GM18498 (cell line): ENCODE measurements at regions not wholly inside any gene's neighbourhood (a gene's known extent, or its start where the extent isn't known, plus 50 kb on each side); places are given as distances from the start of the nearest gene placed in this dataset.
A peak's percentile ranks its signal among the peaks of the same experiment; 100 is the strongest.

Source experiments
- ATAC-seq: cut with Tn5 transposase; IDR thresholded peaks from one replicate; pipeline ENCODE4 v1.9.1; 2021; ENCODE audit warnings: mild to moderate bottlenecking, moderate library complexity; ENCODE audit not compliant: unreplicated experiment

- no peak for ATAC-seq
Measured at GRCh38 chr3:104578558-104578957, 788.2 kb upstream of the ALCAM start.

DNA sequence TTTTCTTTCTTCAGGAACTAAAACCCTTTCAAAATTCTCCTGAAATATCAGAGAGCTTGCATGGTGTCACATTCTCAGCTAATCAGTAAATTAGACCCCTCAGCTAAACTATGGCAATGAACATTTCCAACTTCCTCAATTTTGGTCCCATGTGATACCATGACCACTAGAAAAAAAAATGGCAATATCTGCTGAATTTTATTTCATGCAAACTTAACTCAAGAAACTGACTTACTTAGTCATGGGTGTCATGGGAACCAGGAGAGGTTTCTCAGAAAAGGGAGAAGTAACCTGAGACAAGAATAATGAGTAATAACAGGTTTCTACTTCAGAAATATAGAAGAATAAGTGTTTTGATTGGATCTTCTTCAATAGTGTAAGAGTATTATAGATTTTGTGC is 784.6 kb upstream of the ALCAM start:
- ATAC-seq, result no peak

DNA sequence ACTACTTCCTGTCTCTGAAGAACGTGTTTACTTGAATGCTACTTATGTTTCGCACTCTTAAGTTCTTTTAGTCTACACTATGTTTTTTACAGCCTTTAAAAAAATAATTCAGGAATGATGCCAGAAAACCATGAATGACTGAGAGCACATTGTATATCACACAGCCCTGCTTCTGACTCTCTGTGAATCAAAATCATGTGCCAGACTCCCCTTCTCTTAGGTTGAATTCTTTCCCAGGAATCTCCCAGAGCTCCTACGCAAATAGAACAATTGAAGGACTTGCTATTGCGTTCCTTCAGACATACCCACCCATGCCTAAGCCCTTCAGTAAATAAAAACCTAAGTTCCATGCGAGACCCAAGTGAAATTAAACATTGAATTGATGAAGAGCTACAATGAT is 782.0 kb upstream of the ALCAM start:
- ATAC-seq, result no peak

DNA sequence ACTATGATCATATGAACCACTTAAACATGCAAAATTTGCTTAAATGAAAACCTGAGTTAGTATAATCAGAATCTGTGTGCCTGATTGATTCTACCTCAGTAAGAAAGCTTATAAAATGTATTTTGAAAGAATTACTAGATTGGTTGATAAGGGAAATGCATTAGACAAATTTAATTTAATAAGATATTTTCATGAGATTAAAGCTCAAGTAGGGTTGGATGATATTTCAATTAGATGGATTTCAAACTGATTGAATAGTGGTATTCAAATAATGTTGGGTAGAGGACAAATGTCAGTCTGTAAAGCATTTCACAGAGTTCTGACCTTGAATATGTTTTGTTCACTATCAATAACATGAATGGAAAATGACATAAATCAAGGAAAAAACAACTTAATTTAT is 780.4 kb upstream of the ALCAM start:
- ATAC-seq, result no peak

DNA sequence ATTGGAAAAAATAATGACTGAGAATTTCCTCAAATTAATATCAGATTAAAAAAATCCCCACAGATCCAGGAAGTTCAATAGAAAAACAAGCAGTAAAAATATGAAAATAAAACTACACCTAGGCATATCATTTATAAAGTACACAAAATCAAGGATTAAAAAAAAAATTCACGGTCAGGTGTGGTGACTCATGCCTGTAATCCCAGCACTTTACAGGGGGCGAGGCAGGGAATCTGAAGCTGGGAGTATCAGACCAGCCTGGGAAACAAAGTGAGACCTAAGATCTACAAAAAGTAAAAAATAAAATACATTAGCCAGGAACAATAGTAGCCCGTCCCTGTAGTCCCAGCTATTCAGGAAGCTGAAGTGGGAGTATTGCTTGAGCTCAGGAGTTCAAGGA is 778.3 kb upstream of the ALCAM start:
- ATAC-seq, result no peak

- no peak for ATAC-seq
Measured at GRCh38 chr3:104591776-104592175, 774.9 kb upstream of the ALCAM start.

- ATAC-seq, result no peak
Measured at GRCh38 chr3:104594491-104594890, 772.2 kb upstream of the ALCAM start.

DNA sequence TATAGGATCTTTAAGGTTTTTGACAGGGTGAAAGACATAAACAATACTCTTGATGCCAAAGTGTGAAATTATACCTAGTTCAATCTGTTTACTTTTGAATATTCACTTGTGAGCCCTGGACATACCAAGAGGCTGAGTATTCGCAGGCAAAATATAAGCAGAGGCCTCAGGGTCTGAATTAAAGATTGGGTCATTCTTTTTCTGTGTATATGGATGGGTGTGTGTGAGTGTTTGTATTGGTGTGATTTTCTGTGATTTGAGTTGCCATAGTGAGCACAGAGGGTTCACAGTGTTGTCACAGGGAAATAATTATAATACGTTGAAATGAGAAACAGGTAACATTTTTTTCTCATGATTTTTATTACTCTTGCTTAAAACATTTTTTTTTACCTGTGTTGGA is 770.7 kb upstream of the ALCAM start:
- peak; percentile 20 for ATAC-seq

- ATAC-seq, result peak; percentile 96
Measured at GRCh38 chr3:104596551-104596950, 770.2 kb upstream of the ALCAM start.

DNA sequence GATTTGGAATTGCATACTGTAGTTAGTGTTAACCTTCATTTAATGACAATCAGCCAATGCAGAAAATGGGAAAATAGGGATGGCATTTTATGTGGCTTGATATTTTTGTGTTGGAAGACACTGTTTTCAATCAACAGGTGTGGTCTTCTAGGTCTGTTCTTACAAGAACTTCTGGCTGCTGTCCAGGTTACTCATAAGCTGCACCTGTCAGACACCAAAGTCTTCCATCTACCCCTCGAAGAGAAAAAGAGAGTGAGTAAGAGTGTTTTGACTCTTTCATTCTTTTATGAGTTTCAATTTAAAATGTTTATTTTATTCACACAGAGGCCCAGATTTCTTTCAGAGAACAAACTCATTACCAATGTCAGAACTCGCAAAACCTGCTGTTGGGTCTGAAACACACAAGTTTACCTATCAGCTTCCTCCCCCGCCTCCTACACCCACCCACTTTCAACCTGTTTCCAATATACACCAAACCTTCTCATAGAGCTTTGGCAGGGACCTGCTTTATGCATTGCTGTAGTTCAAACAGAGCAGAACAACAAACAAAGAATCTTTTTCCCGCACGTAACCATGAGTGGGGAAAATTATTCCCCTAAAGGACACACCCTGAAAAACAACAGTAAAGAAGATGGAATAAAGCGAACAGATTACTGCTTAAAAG is 767.7 kb upstream of the ALCAM start:
- no peak for ATAC-seq

DNA sequence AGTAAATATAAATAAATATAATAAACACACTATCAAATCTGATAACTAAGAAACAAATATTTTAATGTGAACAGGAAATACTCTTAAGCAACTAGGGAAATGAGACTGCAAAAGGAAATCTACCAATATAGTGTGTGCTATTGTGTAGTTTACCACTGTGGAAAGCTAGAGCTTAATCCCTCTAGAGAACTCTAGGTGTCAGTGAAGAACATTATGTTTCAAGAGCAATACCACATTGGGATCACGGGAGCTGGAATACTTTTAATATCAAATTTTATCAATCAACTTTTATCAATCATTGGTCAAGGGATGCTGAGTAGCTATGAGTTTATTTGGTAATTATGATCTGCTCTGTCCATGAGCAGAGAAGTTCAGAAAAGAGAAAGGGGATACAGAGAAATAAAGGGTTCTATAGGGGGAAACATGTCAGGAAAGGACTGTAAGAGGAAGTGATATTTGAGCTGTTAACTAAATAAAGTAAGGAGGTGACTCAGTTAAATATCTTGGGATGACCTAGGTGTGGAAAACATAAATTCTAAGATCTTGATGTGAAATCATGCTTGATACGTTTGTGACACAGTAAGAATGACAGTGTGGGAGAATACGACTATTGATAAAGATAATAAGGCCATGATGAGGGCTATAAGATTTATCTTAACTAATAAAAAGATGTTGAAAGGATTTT is 762.2 kb upstream of the ALCAM start:
- ATAC-seq, result no peak

DNA sequence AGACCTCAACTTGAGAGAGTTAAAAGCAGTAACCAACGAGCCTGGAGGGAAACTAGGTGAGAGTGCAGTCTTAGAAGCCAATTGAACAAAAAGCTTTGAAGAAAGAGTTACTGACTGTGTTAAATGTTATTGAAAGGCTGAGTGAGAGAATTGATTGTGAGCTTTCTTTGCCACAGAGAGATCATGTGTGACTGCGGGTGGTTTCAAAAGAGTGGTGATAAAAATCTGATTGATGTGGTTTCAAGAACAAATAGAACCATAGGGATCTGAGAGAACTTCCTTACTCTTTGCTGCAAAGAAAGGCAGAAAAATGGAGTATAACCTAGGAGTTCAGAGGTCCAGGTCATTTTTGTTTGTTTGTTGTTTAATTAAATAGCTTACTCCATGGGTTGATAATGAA is 759.9 kb upstream of the ALCAM start:
- ATAC-seq, result no peak

DNA sequence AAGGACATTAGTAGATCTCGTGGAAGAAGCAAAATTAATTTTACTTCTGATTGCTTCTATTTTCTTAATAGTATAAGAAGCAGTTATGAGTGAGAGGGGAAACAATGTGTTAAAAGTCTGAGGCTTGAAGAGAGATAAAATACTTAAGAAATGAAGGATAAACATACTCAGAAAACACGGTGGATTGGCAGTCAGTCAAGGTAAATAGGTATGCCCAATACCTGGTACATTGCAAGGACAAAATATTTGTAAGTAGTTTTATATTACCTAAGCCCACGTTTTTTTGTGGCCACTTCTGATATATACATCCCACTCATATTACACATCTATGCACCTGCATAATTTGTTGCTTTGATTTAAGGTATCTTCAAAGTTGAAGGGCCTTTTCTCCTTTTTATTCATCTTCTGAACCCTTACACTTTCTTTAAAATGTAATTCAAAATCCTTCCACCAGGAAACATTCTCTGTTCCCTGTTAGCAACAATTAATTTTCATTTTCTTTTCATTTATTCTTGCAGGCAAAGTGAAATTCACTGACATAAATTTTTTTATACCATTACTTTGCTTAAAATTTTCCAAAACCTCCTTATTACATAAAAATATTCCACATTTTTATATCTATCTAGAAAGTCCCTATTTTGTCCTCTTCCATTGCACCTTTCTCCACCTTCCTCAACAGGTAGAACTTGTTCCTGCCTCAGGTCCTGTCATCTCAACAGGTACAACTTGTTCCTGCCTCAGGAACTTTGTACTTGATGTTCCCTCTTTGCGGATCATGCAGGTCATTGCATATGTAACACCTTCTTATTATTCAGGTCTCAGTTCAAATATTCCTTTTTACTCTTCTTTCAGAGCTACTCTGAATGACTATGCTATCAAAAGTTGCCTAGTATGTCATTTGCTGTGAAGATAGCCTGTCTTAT is 755.7 kb upstream of the ALCAM start:
- no peak for ATAC-seq

DNA sequence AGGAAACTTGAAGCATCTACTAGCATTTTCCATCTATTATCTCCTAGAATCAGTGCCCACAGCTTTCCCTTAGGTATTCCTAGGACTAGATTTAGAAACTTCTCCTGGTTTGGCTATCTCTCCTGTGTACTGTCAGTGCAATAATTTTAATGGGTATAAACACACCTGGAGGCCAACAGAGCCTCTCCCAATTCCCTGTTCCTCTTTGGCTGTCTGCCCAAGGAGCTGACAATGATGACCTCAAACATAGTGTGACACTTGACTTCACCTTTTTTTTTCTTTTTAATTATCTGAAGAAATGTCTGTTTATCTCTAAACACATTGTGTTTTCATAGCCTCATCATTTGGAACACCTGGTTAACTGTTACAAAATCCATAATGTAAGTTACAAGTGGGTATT is 754.5 kb upstream of the ALCAM start:
- ATAC-seq, result no peak

GRCh38 chr3:104614564-104614963 is 752.1 kb upstream of the ALCAM start:
- ATAC-seq, result no peak

DNA sequence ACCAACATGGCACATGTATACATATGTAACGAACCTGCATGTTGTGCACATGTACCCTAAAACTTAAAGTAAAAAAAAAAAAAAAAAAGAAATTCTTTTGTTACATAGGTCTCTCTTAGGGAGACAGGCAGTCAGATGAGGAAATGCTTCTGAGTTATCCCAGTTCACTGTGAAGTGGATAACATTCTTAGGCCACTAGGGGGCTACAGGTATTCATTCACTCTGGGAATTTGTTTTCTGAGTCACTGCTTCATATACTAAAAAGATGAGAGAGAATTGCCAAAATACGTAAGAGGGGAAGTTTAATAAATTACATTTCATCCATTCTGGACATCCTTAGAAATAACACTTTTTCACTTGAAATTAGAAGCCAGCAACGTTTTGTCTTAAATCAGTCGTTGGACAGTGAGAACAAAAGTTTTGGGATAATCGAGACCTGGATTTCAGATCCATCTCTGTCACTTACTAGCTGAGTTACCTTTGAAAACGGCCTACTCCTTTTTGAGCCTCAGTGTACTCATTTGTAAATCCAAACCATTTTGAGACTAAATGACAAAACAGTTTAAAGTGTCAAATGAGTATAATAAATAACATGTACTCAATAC is 738.4 kb upstream of the ALCAM start:
- ATAC-seq, result peak; percentile 69

DNA sequence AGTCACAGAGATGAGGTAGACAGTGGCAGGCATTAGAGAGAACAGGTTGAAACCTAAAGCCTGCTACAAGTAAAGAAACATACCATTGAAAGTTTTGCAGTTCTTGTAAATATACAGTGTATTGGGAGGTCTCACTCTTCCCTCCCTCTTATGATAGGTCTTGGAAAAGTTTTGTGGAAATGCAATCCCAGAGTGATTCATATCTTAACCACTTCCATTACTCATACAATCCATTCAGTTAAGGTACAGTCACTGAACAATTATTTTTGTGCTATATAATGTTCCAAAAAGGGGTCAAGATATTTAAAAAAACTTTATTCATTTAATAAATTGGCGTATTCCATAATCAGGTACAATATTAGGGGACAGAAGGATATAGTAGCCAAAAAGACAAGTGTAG is 737.7 kb upstream of the ALCAM start:
- ATAC-seq, result no peak

DNA sequence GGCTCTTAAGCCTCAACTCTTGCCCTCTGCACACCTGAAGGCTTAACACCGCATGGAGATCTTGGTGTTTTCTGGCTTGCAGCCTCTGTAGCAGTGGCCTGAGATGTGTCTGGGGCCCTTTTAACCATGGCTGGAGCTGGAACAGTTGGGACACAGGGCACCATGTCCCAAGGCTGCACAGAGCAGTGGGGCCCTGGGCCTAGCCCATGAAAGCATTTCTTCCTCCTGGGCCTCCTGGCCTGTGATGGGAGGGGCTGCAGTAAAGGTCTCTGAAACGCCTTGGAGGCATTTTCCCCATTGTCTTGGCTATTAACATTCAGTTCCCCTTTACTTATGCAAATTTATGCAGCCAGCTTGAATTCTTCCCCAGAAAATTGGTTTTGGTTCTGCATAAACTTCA is 735.5 kb upstream of the ALCAM start:
- no peak for ATAC-seq

GRCh38 chr3:104632521-104632920 is 734.2 kb upstream of the ALCAM start:
- ATAC-seq, result no peak

DNA sequence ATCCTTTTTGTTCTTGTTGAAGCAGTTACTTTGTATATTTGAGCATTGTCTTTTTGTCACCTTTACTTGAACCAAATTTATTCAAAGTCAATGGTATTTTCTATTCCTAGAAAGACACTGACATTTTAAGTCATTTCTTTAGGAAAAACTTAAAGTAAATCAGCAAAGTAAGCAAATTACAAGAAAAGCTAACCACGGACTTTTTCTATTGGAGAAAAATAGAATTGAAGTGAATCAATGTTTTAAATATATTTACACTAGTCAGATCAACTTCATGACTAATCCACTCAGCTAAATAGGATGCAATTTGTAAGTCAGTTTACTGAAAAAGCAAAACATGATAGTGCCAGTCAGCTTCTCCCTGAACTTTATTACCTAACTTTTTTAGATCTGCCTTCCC is 733.8 kb upstream of the ALCAM start:
- ATAC-seq, result no peak

GRCh38 chr3:104635872-104636580 is 730.7 kb upstream of the ALCAM start:
- no peak for ATAC-seq
